ENCODE measurements at regions not wholly inside any gene's neighbourhood (a gene's known extent, or its start where the extent isn't known, plus 50 kb on each side); places are given as distances from the start of the nearest gene placed in this dataset.
"Not testable (repeated sequence)": the region's sequence is repeated elsewhere in the genome, so short reads cannot be mapped to it uniquely, and the experiment has no call there.

GRCh38 chr4:187666697-187667494, 328.7 kb upstream of the ZFP42 start:
- no peak for DNase-seq (ENCODE audit: low spot score)

- DNase-seq (ENCODE audit: low spot score) = peak; percentile 4
These were observed 327.0 kb upstream of the ZFP42 start for GRCh38 chr4:187668526-187669082.

- DNase-seq (ENCODE audit: low spot score) = not testable (repeated sequence)
These were observed 324.1 kb upstream of the ZFP42 start for GRCh38 chr4:187671521-187671920.

- DNase-seq (ENCODE audit: low spot score) = not testable (repeated sequence)
These were observed 323.6 kb upstream of the ZFP42 start for GRCh38 chr4:187671958-187672357.

- DNase-seq (ENCODE audit: low spot score) = not testable (repeated sequence)
These were observed 323.0 kb upstream of the ZFP42 start for GRCh38 chr4:187672526-187672925.

GRCh38 chr4:187679450-187679849, 316.1 kb upstream of the ZFP42 start:
- no peak for DNase-seq (ENCODE audit: low spot score)

- DNase-seq (ENCODE audit: low spot score) = no peak
These were observed 310.3 kb upstream of the ZFP42 start for GRCh38 chr4:187685247-187685646.

GRCh38 chr4:187687697-187688096, 307.9 kb upstream of the ZFP42 start:
- DNase-seq (ENCODE audit: low spot score) = no peak

- no peak for DNase-seq (ENCODE audit: low spot score)
These were observed 302.9 kb upstream of the ZFP42 start for GRCh38 chr4:187692626-187693025.

- not testable (repeated sequence) for DNase-seq (ENCODE audit: low spot score)
These were observed 300.0 kb upstream of the ZFP42 start for GRCh38 chr4:187695531-187695930.

- DNase-seq (ENCODE audit: low spot score) = no peak
These were observed 284.0 kb upstream of the ZFP42 start for GRCh38 chr4:187711586-187711985.

- DNase-seq (ENCODE audit: low spot score) = no peak
These were observed 280.6 kb upstream of the ZFP42 start for GRCh38 chr4:187714957-187715356.

- DNase-seq (ENCODE audit: low spot score) = no peak
These were observed 280.1 kb upstream of the ZFP42 start for GRCh38 chr4:187715466-187715865.

- DNase-seq (ENCODE audit: low spot score) = no peak
These were observed 271.1 kb upstream of the ZFP42 start for GRCh38 chr4:187724456-187724855.

GRCh38 chr4:187726485-187726884, 269.1 kb upstream of the ZFP42 start:
- DNase-seq (ENCODE audit: low spot score) = no peak

- no peak for DNase-seq (ENCODE audit: low spot score)
These were observed 263.0 kb upstream of the ZFP42 start for GRCh38 chr4:187732524-187732923.

GRCh38 chr4:187739771-187740170, 255.8 kb upstream of the ZFP42 start:
- DNase-seq (ENCODE audit: low spot score) = no peak

GRCh38 chr4:187744911-187745310, 250.7 kb upstream of the ZFP42 start:
- DNase-seq (ENCODE audit: low spot score) = peak; percentile 94

GRCh38 chr4:187750652-187751051, 244.9 kb upstream of the ZFP42 start:
- not testable (repeated sequence) for DNase-seq (ENCODE audit: low spot score)

GRCh38 chr4:187767158-187767557, 228.4 kb upstream of the ZFP42 start:
- DNase-seq (ENCODE audit: low spot score) = no peak

GRCh38 chr4:187767687-187768086, 227.9 kb upstream of the ZFP42 start:
- DNase-seq (ENCODE audit: low spot score) = no peak

- DNase-seq (ENCODE audit: low spot score) = no peak
These were observed 225.2 kb upstream of the ZFP42 start for GRCh38 chr4:187770345-187770744.

GRCh38 chr4:187777954-187778353, 217.6 kb upstream of the ZFP42 start:
- no peak for DNase-seq (ENCODE audit: low spot score)

- no peak for DNase-seq (ENCODE audit: low spot score)
These were observed 215.5 kb upstream of the ZFP42 start for GRCh38 chr4:187780070-187780469.
